BJ (cell line): ENCODE measurements at regions not wholly inside any gene's neighbourhood (a gene's known extent, or its start where the extent isn't known, plus 50 kb on each side); places are given as distances from the start of the nearest gene placed in this dataset.
"Not testable (repeated sequence)": the region's sequence is repeated elsewhere in the genome, so short reads cannot be mapped to it uniquely, and the experiment has no call there.

ENCODE experiments used
- CTCF ChIA-PET: fragments of 350-600 bp; formaldehyde crosslinking; extraction: SDS; loops from one replicate; lab custom pipeline; 2021; ENCODE audit warnings: antibody characterized with exemption, inconsistent platforms; lab: Yijun Ruan, JAX
- POLR2A ChIA-PET: fragments of 300-600 bp; sonication (Branson Sonifier 250); formaldehyde crosslinking; extraction: SDS; loops from one replicate; lab custom pipeline; 2021; ENCODE audit warnings: antibody characterized with exemption; lab: Charles Lee
- DNase-seq: peaks from one replicate; pipeline ENCODE4 v3.0.0-alpha.2; 2011; ENCODE audit warnings: low read depth
- H3K27me3 ChIP-seq: 2 replicates; pipeline ENCODE4 v1.6.0; 2011; ENCODE audit warnings: low read length; ENCODE audit not compliant: control insufficient read depth, insufficient read depth
- H3K36me3 ChIP-seq: 2 replicates; pipeline ENCODE4 v1.5.1; 2011; ENCODE audit warnings: low read length; ENCODE audit not compliant: control insufficient read depth, insufficient read depth
- H3K4me3 ChIP-seq: 2 replicates; pipeline ENCODE4 v1.5.1; 2011; ENCODE audit warnings: low read depth, mild to moderate bottlenecking, control low read depth, low read length
- CTCF ChIP-seq: IDR thresholded peaks from 2 replicates; pipeline ENCODE4 v1.5.1; 2011; ENCODE audit warnings: low read depth, mild to moderate bottlenecking, control low read depth, inconsistent platforms, low read length, moderate library complexity; ENCODE audit not compliant: insufficient read depth

DNA sequence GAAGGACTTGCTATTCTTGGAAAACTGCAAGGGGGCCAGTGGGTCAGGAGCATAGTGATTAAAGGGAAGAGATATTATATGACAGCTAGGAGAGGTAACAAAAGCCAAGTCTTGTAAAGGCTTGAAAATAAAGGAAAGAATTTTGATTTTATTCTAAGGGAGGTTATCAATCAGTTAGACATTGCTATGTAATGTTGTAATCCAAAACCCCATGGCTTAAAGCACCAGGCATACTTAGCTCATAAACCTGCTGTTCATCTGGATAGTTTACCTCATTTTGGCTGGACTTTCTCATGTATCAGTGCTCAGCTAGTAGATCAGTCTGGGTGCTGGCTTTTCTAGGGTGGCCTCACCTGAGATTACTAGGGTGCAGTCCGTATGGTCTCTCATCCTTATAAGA is 680.9 kb upstream of the LMO3 start:
- POLR2A ChIA-PET = no interaction called here
- CTCF ChIA-PET = no interaction called here

GRCh38 chr12:17284873-17285272 is 678.9 kb upstream of the LMO3 start:
- no peak for DNase-seq
- CTCF ChIA-PET = no interaction called here
- H3K4me3 ChIP-seq = no peak overlapping the region
- no peak for TF ChIP-seq CTCF
- H3K27me3 ChIP-seq = no peaks in the 10 kb centered on the region
- H3K36me3 ChIP-seq = no peaks in the 10 kb centered on the region
- POLR2A ChIA-PET = no interaction called here

More for the DNA sequence above, 680.9 kb upstream of the LMO3 start:
- no peak for TF ChIP-seq CTCF
- Histone ChIP-seq H3K27me3 (no peaks in the 10 kb centered on the region), H3K4me3 (no peak overlapping the region), H3K36me3 (no peaks in the 10 kb centered on the region)
- DNase-seq = no peak

DNA sequence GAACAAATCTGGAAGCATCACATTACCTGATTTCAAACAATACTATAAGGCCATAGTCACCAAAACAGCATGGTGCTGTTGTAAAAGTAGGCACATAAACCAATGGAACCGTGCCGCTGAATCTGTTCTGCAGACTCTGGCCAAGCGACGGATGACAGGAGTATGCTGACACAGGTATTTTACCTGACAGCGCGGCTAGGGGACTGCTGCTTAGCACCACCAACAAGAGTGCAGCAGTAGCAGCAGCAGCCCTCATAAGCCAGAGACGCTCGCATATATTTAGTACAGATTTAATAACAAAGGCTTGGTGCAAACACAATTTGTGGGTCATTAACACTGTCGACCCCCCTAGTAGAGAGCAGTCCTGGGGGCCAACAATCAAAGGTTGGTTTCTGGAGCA is 677.6 kb upstream of the LMO3 start:
- CTCF ChIA-PET = no interaction called here
- POLR2A ChIA-PET = no interaction called here
- no peaks in the 10 kb centered on the region for H3K36me3 ChIP-seq
- TF ChIP-seq CTCF = no peak
- no peaks in the 10 kb centered on the region for H3K27me3 ChIP-seq
- H3K4me3 ChIP-seq = no peak overlapping the region
- no peak for DNase-seq

DNA sequence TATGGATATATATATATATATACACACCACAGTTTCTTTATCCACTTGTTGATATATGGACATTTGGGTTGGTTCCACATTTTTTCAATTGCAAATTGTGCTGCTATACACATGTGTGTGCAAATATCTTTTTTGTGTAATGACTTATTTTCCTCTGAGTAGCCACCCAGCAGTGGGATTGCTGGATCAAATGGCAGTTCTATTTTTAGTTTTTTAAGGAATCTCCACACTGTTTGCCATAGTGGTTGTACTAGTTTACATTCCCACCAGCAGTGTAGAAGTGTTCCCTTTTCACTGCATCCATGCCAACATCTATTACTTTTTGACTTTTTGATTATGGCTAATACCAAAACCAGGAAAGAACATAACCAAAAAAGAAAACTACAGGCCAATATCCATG is 676.2 kb upstream of the LMO3 start:
- CTCF ChIA-PET, DNase-seq, H3K4me3 ChIP-seq, POLR2A ChIA-PET, H3K27me3 ChIP-seq, H3K36me3 ChIP-seq: not testable (repeated sequence)

- no peaks in the 10 kb centered on the region for H3K27me3 ChIP-seq
- POLR2A ChIA-PET = no interaction called here
- H3K36me3 ChIP-seq = no peaks in the 10 kb centered on the region
- H3K4me3 ChIP-seq = no peak overlapping the region
- CTCF ChIA-PET = no interaction called here
- TF ChIP-seq CTCF = no peak
- no peak for DNase-seq
These were observed 673.0 kb upstream of the LMO3 start for GRCh38 chr12:17278946-17279345.

DNA sequence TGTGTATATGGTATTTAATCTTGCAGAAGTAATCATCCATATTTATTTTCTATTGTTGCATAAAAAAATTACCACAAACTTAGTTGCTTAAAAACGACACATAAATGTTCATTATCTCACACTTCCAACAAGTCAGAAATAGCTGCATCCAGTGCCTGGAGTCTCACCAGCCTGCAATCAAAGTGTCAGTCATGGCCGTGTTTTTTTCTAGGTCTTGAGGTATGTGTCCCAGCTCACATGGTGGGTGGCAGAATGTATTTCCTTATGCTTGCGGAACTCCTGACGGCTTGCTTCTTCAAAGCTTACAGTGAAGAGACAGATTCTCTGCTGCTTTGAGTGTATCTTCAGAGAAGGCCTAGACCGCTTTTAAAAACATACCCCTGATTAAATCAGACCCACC is 670.2 kb upstream of the LMO3 start:
- TF ChIP-seq CTCF = no peak
- Histone ChIP-seq H3K27me3 (no peaks in the 10 kb centered on the region), H3K4me3 (no peak overlapping the region), H3K36me3 (no peaks in the 10 kb centered on the region)
- ChIA-PET CTCF (no interaction called here), POLR2A (no interaction called here)
- DNase-seq = no peak
